ENCODE measurements at regions not wholly inside any gene's neighbourhood (a gene's known extent, or its start where the extent isn't known, plus 50 kb on each side); places are given as distances from the start of the nearest gene placed in this dataset.

GRCh38 chr15:93305306-93305705 lies 216.3 kb upstream of the RGMA start:
- Histone ChIP-seq H3K4me1 (ENCODE audit: control insufficient read depth, insufficient read depth, low read length) (no peaks in the 10 kb centered on the region), H3K27me3 (ENCODE audit: control insufficient read depth, insufficient read depth, low read length) (no peaks in the 10 kb centered on the region), H3K36me3 (ENCODE audit: control insufficient read depth, insufficient read depth, low read length) (no peaks in the 10 kb centered on the region), H3K9ac (ENCODE audit: low read length) (no peak overlapping the region), H3K4me3 (ENCODE audit: low read length) (no peak overlapping the region), H3K9me3 (ENCODE audit: control insufficient read depth, low read length) (no peaks in the 10 kb centered on the region)

GRCh38 chr15:93302080-93302765 lies 213.2 kb upstream of the RGMA start:
- no peak overlapping the region for H3K9ac ChIP-seq (ENCODE audit: low read length)
- no peak overlapping the region for H3K4me3 ChIP-seq (ENCODE audit: low read length)
- H3K4me1 ChIP-seq (ENCODE audit: control insufficient read depth, insufficient read depth, low read length), result no peaks in the 10 kb centered on the region

GRCh38 chr15:93300796-93301195 lies 211.8 kb upstream of the RGMA start:
- no peak overlapping the region for H3K4me3 ChIP-seq (ENCODE audit: low read length)
- H3K36me3 ChIP-seq (ENCODE audit: control insufficient read depth, insufficient read depth, low read length), result no peaks in the 10 kb centered on the region
- no peaks in the 10 kb centered on the region for H3K27me3 ChIP-seq (ENCODE audit: control insufficient read depth, insufficient read depth, low read length)
- no peaks in the 10 kb centered on the region for H3K4me1 ChIP-seq (ENCODE audit: control insufficient read depth, insufficient read depth, low read length)
- no peaks in the 10 kb centered on the region for H3K9me3 ChIP-seq (ENCODE audit: control insufficient read depth, low read length)
- H3K9ac ChIP-seq (ENCODE audit: low read length), result no peak overlapping the region

More at GRCh38 chr15:93302080-93302765, 213.2 kb upstream of the RGMA start:
- Histone ChIP-seq H3K27me3 (ENCODE audit: control insufficient read depth, insufficient read depth, low read length) (no peaks in the 10 kb centered on the region), H3K9me3 (ENCODE audit: control insufficient read depth, low read length) (no peaks in the 10 kb centered on the region), H3K36me3 (ENCODE audit: control insufficient read depth, insufficient read depth, low read length) (no peaks in the 10 kb centered on the region)

GRCh38 chr15:93299675-93300074 lies 210.7 kb upstream of the RGMA start:
- H3K27me3 ChIP-seq (ENCODE audit: control insufficient read depth, insufficient read depth, low read length), result no peaks in the 10 kb centered on the region
- no peaks in the 10 kb centered on the region for H3K4me1 ChIP-seq (ENCODE audit: control insufficient read depth, insufficient read depth, low read length)
- no peaks in the 10 kb centered on the region for H3K36me3 ChIP-seq (ENCODE audit: control insufficient read depth, insufficient read depth, low read length)
- H3K4me3 ChIP-seq (ENCODE audit: low read length), result no peak overlapping the region
- no peak overlapping the region for H3K9ac ChIP-seq (ENCODE audit: low read length)
- no peaks in the 10 kb centered on the region for H3K9me3 ChIP-seq (ENCODE audit: control insufficient read depth, low read length)

GRCh38 chr15:93298901-93299300 lies 209.9 kb upstream of the RGMA start:
- no peaks in the 10 kb centered on the region for H3K36me3 ChIP-seq (ENCODE audit: control insufficient read depth, insufficient read depth, low read length)
- no peak overlapping the region for H3K4me3 ChIP-seq (ENCODE audit: low read length)
- H3K9me3 ChIP-seq (ENCODE audit: control insufficient read depth, low read length), result no peaks in the 10 kb centered on the region
- H3K9ac ChIP-seq (ENCODE audit: low read length), result no peak overlapping the region
- no peaks in the 10 kb centered on the region for H3K27me3 ChIP-seq (ENCODE audit: control insufficient read depth, insufficient read depth, low read length)
- H3K4me1 ChIP-seq (ENCODE audit: control insufficient read depth, insufficient read depth, low read length), result no peaks in the 10 kb centered on the region

GRCh38 chr15:93296759-93297500 lies 207.9 kb upstream of the RGMA start:
- no peak overlapping the region for H3K4me3 ChIP-seq (ENCODE audit: low read length)
- H3K4me1 ChIP-seq (ENCODE audit: control insufficient read depth, insufficient read depth, low read length), result no peaks in the 10 kb centered on the region
- no peaks in the 10 kb centered on the region for H3K9me3 ChIP-seq (ENCODE audit: control insufficient read depth, low read length)
- H3K27me3 ChIP-seq (ENCODE audit: control insufficient read depth, insufficient read depth, low read length), result no peaks in the 10 kb centered on the region
- H3K9ac ChIP-seq (ENCODE audit: low read length), result no peak overlapping the region
- no peaks in the 10 kb centered on the region for H3K36me3 ChIP-seq (ENCODE audit: control insufficient read depth, insufficient read depth, low read length)

GRCh38 chr15:93294896-93295295 lies 205.9 kb upstream of the RGMA start:
- Histone ChIP-seq H3K36me3 (ENCODE audit: control insufficient read depth, insufficient read depth, low read length) (no peaks in the 10 kb centered on the region), H3K9me3 (ENCODE audit: control insufficient read depth, low read length) (no peaks in the 10 kb centered on the region), H3K27me3 (ENCODE audit: control insufficient read depth, insufficient read depth, low read length) (no peaks in the 10 kb centered on the region), H3K4me1 (ENCODE audit: control insufficient read depth, insufficient read depth, low read length) (no peaks in the 10 kb centered on the region), H3K4me3 (ENCODE audit: low read length) (no peak overlapping the region), H3K9ac (ENCODE audit: low read length) (no peak overlapping the region)

- H3K27me3 ChIP-seq (ENCODE audit: control insufficient read depth, insufficient read depth, low read length), result no peaks in the 10 kb centered on the region
- no peaks in the 10 kb centered on the region for H3K36me3 ChIP-seq (ENCODE audit: control insufficient read depth, insufficient read depth, low read length)
- no peak overlapping the region for H3K9ac ChIP-seq (ENCODE audit: low read length)
- no peaks in the 10 kb centered on the region for H3K4me1 ChIP-seq (ENCODE audit: control insufficient read depth, insufficient read depth, low read length)
- H3K4me3 ChIP-seq (ENCODE audit: low read length), result no peak overlapping the region
- no peaks in the 10 kb centered on the region for H3K9me3 ChIP-seq (ENCODE audit: control insufficient read depth, low read length)
Measured at GRCh38 chr15:93294066-93294465, 205.1 kb upstream of the RGMA start.

GRCh38 chr15:93291380-93291779 lies 202.4 kb upstream of the RGMA start:
- Histone ChIP-seq H3K4me1 (ENCODE audit: control insufficient read depth, insufficient read depth, low read length) (no peaks in the 10 kb centered on the region), H3K9ac (ENCODE audit: low read length) (no peak overlapping the region), H3K36me3 (ENCODE audit: control insufficient read depth, insufficient read depth, low read length) (no peaks in the 10 kb centered on the region), H3K9me3 (ENCODE audit: control insufficient read depth, low read length) (no peaks in the 10 kb centered on the region), H3K4me3 (ENCODE audit: low read length) (no peak overlapping the region), H3K27me3 (ENCODE audit: control insufficient read depth, insufficient read depth, low read length) (no peaks in the 10 kb centered on the region)

GRCh38 chr15:93290618-93290946 lies 201.6 kb upstream of the RGMA start:
- Histone ChIP-seq H3K4me1 (ENCODE audit: control insufficient read depth, insufficient read depth, low read length) (no peaks in the 10 kb centered on the region), H3K9ac (ENCODE audit: low read length) (no peak overlapping the region), H3K27me3 (ENCODE audit: control insufficient read depth, insufficient read depth, low read length) (no peaks in the 10 kb centered on the region), H3K36me3 (ENCODE audit: control insufficient read depth, insufficient read depth, low read length) (no peaks in the 10 kb centered on the region), H3K9me3 (ENCODE audit: control insufficient read depth, low read length) (no peaks in the 10 kb centered on the region), H3K4me3 (ENCODE audit: low read length) (no peak overlapping the region)

GRCh38 chr15:93289941-93290617 lies 201.1 kb upstream of the RGMA start:
- Histone ChIP-seq H3K9ac (ENCODE audit: low read length) (no peak overlapping the region), H3K9me3 (ENCODE audit: control insufficient read depth, low read length) (no peaks in the 10 kb centered on the region), H3K4me3 (ENCODE audit: low read length) (no peak overlapping the region), H3K36me3 (ENCODE audit: control insufficient read depth, insufficient read depth, low read length) (no peaks in the 10 kb centered on the region), H3K27me3 (ENCODE audit: control insufficient read depth, insufficient read depth, low read length) (no peaks in the 10 kb centered on the region), H3K4me1 (ENCODE audit: control insufficient read depth, insufficient read depth, low read length) (no peaks in the 10 kb centered on the region)

- no peaks in the 10 kb centered on the region for H3K4me1 ChIP-seq (ENCODE audit: control insufficient read depth, insufficient read depth, low read length)
- no peak overlapping the region for H3K9ac ChIP-seq (ENCODE audit: low read length)
- H3K27me3 ChIP-seq (ENCODE audit: control insufficient read depth, insufficient read depth, low read length), result no peaks in the 10 kb centered on the region
Measured at GRCh38 chr15:93288728-93289294, 199.8 kb upstream of the RGMA start.

More at GRCh38 chr15:93288728-93289294, 199.8 kb upstream of the RGMA start:
- H3K36me3 ChIP-seq (ENCODE audit: control insufficient read depth, insufficient read depth, low read length), result no peaks in the 10 kb centered on the region
- H3K9me3 ChIP-seq (ENCODE audit: control insufficient read depth, low read length), result no peaks in the 10 kb centered on the region
- H3K4me3 ChIP-seq (ENCODE audit: low read length), result no peak overlapping the region

All from mucosa of stomach (tissue), 1 donor.